SK-N-SH treated with all-trans-retinoic acid at 6 μM for 48 hours (cell line): ENCODE measurements at regions not wholly inside any gene's neighbourhood (a gene's known extent, or its start where the extent isn't known, plus 50 kb on each side); places are given as distances from the start of the nearest gene placed in this dataset.

Source experiments
- ATAC-seq: fragments of 200-7000 bp; cut with Tn5 transposase; 3 replicates; pipeline ENCODE4 v1.9.1; 2020; ENCODE audit warnings: mild to moderate bottlenecking, moderate library complexity
- ARNTL ChIP-seq: fragments of 450-650 bp; formaldehyde crosslinking; IDR thresholded peaks from 2 replicates; pipeline ENCODE4 v1.5.0; 2020; ENCODE audit warnings: low read depth, mild to moderate bottlenecking, moderate library complexity, borderline replicate concordance
- BACH2 ChIP-seq: fragments of 250-450 bp; sonication (Bioruptor Pico); IDR thresholded peaks from 2 replicates; pipeline ENCODE4 v1.9.0; 2021; ENCODE audit warnings: mild to moderate bottlenecking, borderline replicate concordance
- CREB5 ChIP-seq: fragments of 250-450 bp; sonication (Bioruptor Pico); IDR thresholded peaks from 2 replicates; pipeline ENCODE4 v1.5.1; 2020; ENCODE audit warnings: low read depth, mild to moderate bottlenecking, moderate library complexity
- CSRNP3 ChIP-seq: fragments of 250-450 bp; sonication (Bioruptor Pico); IDR thresholded peaks from 2 replicates; pipeline ENCODE4 v1.5.1; 2021; ENCODE audit warnings: mild to moderate bottlenecking, moderate library complexity
- ESRRG ChIP-seq: fragments of 250-450 bp; sonication (Bioruptor Pico); IDR thresholded peaks from 2 replicates; pipeline ENCODE4 v1.6.1; 2021; ENCODE audit warnings: mild to moderate bottlenecking
- GLIS3 ChIP-seq: fragments of 250-450 bp; sonication (Bioruptor Pico); IDR thresholded peaks from 2 replicates; pipeline ENCODE4 v1.5.0; 2020; ENCODE audit warnings: mild to moderate bottlenecking, moderate library complexity
- OSR1 ChIP-seq: fragments of 250-450 bp; sonication (Bioruptor Pico); IDR thresholded peaks from 2 replicates; pipeline ENCODE4 v1.8.0; 2022; ENCODE audit warnings: moderate library complexity, mild to moderate bottlenecking, inconsistent platforms
- PATZ1 ChIP-seq: fragments of 250-450 bp; sonication (Bioruptor Pico); IDR thresholded peaks from 2 replicates; pipeline ENCODE4 v1.8.0; 2020; ENCODE audit warnings: mild to moderate bottlenecking, moderate library complexity, borderline replicate concordance
- POU6F1 ChIP-seq: fragments of 250-450 bp; sonication (Bioruptor Pico); IDR thresholded peaks from 2 replicates; pipeline ENCODE4 v1.8.0; 2021; ENCODE audit warnings: low read depth, mild to moderate bottlenecking, moderate library complexity, borderline replicate concordance
- PPARA ChIP-seq: fragments of 250-450 bp; sonication (Bioruptor Pico); IDR thresholded peaks from 2 replicates; pipeline ENCODE4 v1.5.0; 2020; ENCODE audit warnings: mild to moderate bottlenecking, borderline replicate concordance
- RARB ChIP-seq: fragments of 250-450 bp; sonication (Bioruptor Pico); IDR thresholded peaks from 2 replicates; pipeline ENCODE4 v1.8.0; 2021; ENCODE audit warnings: mild to moderate bottlenecking, moderate library complexity
- SNAI2 ChIP-seq: fragments of 250-450 bp; sonication (Bioruptor Pico); IDR thresholded peaks from 2 replicates; pipeline ENCODE4 v1.5.0; 2020; ENCODE audit warnings: mild to moderate bottlenecking, moderate library complexity
- TCF4 ChIP-seq: fragments of 250-450 bp; sonication (Bioruptor Pico); IDR thresholded peaks from 2 replicates; pipeline ENCODE4 v1.8.0; 2021; ENCODE audit warnings: mild to moderate bottlenecking, moderate library complexity, borderline replicate concordance
- TOX ChIP-seq: fragments of 250-450 bp; sonication (Bioruptor Pico); IDR thresholded peaks from 2 replicates; pipeline ENCODE4 v1.8.0; 2021; ENCODE audit warnings: mild to moderate bottlenecking, moderate library complexity, borderline replicate concordance
- TSHZ2 ChIP-seq: fragments of 250-450 bp; sonication (Bioruptor Pico); IDR thresholded peaks from 2 replicates; pipeline ENCODE4 v1.5.0; 2020; ENCODE audit warnings: mild to moderate bottlenecking, moderate library complexity
- ZC3H10 ChIP-seq: fragments of 250-450 bp; sonication (Bioruptor Pico); IDR thresholded peaks from 2 replicates; pipeline ENCODE4 v1.5.1; 2021; ENCODE audit warnings: mild to moderate bottlenecking, moderate library complexity
- ZFP3 ChIP-seq: fragments of 250-450 bp; sonication (Bioruptor Pico); IDR thresholded peaks from 2 replicates; pipeline ENCODE4 v1.5.0; 2020; ENCODE audit warnings: mild to moderate bottlenecking, moderate library complexity
- ZFP30 ChIP-seq: fragments of 450-650 bp; formaldehyde crosslinking; IDR thresholded peaks from 2 replicates; pipeline ENCODE4 v1.5.0; 2022; ENCODE audit warnings: mild to moderate bottlenecking, moderate library complexity
- ZNF565 ChIP-seq: fragments of 450-650 bp; formaldehyde crosslinking; conservative IDR thresholded peaks from 2 replicates; pipeline ENCODE4 v1.5.0; 2020; ENCODE audit warnings: low read depth, mild to moderate bottlenecking, moderate library complexity
- ZNF8 ChIP-seq: fragments of 450-650 bp; formaldehyde crosslinking; IDR thresholded peaks from 2 replicates; pipeline ENCODE4 v1.5.0; 2020; ENCODE audit warnings: mild to moderate bottlenecking, moderate library complexity

- TF ChIP-seq ZC3H10 (CRISPR knock-in tag) (no peak), TSHZ2 (CRISPR knock-in tag) (no peak), ZFP30 (CRISPR knock-in tag) (no peak), ZNF8 (CRISPR knock-in tag) (no peak), GLIS3 (CRISPR knock-in tag) (no peak), BACH2 (CRISPR knock-in tag) (no peak), SNAI2 (CRISPR knock-in tag) (no peak), OSR1 (CRISPR knock-in tag) (no peak), PATZ1 (CRISPR knock-in tag) (no peak), POU6F1 (CRISPR knock-in tag) (no peak)
- TF ChIP-seq, all 23 proteins: peak for 0
- ATAC-seq: no peak
These were observed 72.2 kb downstream of the PITPNM2 start for GRCh38 chr12:123078531-123079155.

- TF ChIP-seq GLIS3 (CRISPR knock-in tag) (no peak), TCF4 (CRISPR knock-in tag) (no peak), CSRNP3 (CRISPR knock-in tag) (no peak), PPARA (no peak), RARB (CRISPR knock-in tag) (no peak), ZC3H10 (CRISPR knock-in tag) (no peak), TOX (CRISPR knock-in tag) (no peak), OSR1 (CRISPR knock-in tag) (no peak), ARNTL (CRISPR knock-in tag) (no peak), ESRRG (CRISPR knock-in tag) (no peak), TSHZ2 (CRISPR knock-in tag) (no peak), SNAI2 (CRISPR knock-in tag) (no peak), ZNF565 (CRISPR knock-in tag) (no peak), CREB5 (CRISPR knock-in tag) (no peak), ZFP3 (CRISPR knock-in tag) (no peak)
- ATAC-seq: no peak
These were observed 72.8 kb downstream of the PITPNM2 start for GRCh38 chr12:123078120-123078465.
